ENCODE measurements at regions not wholly inside any gene's neighbourhood (a gene's known extent, or its start where the extent isn't known, plus 50 kb on each side); places are given as distances from the start of the nearest gene placed in this dataset.

- TF ChIP-seq CTCF (IDR thresholded peaks at IDR 0.05; ENCODE audit: low read depth, low read length) (no peak), EZH2phosphoT487 (IDR thresholded peaks at IDR 0.05; ENCODE audit: low read depth) (no peak)
Measured at GRCh38 chr19:29326849-29327840, 114.2 kb upstream of the UQCRFS1 start.
